Gastroesophageal sphincter (tissue), 3 donors: ENCODE measurements at regions not wholly inside any gene's neighbourhood (a gene's known extent, or its start where the extent isn't known, plus 50 kb on each side); places are given as distances from the start of the nearest gene placed in this dataset.
"Not testable (repeated sequence)": the region's sequence is repeated elsewhere in the genome, so short reads cannot be mapped to it uniquely, and the experiment has no call there.

Experiments used
- CTCF ChIP-seq, 4 experiments: fragments of 200-600 bp in 2 of 4; fragments of 450-650 bp in 2 of 4; sonication (generic) in 1 of 4; IDR thresholded peaks; one replicate each; pipeline ENCODE4 v1.5.1; 2017 to 2019; ENCODE audit warnings: antibody characterized with exemption in 4 of 4, mild to moderate bottlenecking in 2 of 4, moderate library complexity in 2 of 4
- POLR2A ChIP-seq, 2 donors: fragments of 450-650 bp; IDR thresholded peaks; one replicate each; pipeline ENCODE4 v1.6.1; 2017; ENCODE audit warnings: antibody characterized with exemption in 2 of 2, mild to moderate bottlenecking in 2 of 2, moderate library complexity in 1 of 2
- POLR2AphosphoS5 ChIP-seq: sonication (generic); formaldehyde crosslinking; IDR thresholded peaks from one replicate; pipeline ENCODE4 v1.6.1; 2017; ENCODE audit warnings: antibody characterized with exemption

- TF ChIP-seq POLR2A (IDR thresholded peaks at IDR 0.05); CTCF (IDR thresholded peaks at IDR 0.05); POLR2AphosphoS5: not testable (repeated sequence)
Observed at GRCh38 chr12:131233850-131234789, 280.4 kb downstream of the ADGRD1 start.
